Left kidney (tissue), 1 donor: ENCODE measurements at regions not wholly inside any gene's neighbourhood (a gene's known extent, or its start where the extent isn't known, plus 50 kb on each side); places are given as distances from the start of the nearest gene placed in this dataset.

Experiments
- DNase-seq: peaks from one replicate; pipeline ENCODE4 v3.0.0-alpha.2; 2013

DNA sequence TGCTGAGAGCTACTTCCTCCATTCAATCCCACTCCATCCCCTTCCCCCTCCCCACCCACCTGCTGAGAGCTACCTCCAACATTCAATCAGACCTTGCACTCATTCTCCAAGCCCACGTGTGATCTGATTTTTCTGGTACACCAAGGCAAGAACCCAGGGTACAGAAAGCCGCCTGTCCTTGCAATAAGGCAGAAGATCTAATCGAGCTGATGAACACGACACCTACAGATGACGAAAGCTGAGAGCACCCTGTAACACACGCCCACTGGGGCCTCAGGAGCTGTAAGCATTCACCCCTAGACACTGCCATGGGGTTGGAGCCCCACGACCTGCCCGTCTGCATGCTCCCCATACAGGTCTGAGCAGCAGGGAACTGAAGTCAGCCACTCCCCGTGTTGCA is 58.3 kb downstream of the TRIML1 start:
- DNase-seq: no peak

- no peak for DNase-seq
These were observed 59.9 kb downstream of the TRIML1 start for GRCh38 chr4:188198982-188199792.

DNA sequence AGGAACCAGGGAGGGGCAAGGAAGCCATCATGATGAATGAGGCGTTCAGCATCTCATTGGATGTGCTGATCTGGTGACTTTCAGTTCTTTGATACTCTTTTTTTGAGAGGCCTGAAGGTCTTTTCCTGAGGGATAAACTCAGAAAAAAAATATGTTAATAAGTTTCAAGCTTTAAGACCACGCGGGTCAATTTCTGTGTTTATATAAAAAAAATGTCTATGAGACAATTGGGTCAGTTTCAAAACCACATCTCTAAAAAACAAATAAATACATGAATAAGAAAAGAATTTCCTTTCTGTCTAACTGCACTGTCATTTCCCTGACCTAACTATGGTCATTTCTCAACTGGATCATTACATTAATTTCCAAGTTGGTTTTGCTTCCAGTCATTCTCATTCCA is 62.6 kb downstream of the TRIML1 start:
- DNase-seq: no peak

- DNase-seq: no peak
These were observed 67.5 kb downstream of the TRIML1 start for GRCh38 chr4:188206783-188207182.

GRCh38 chr4:188214861-188215260 is 75.6 kb downstream of the TRIML1 start:
- no peak for DNase-seq

- DNase-seq: no peak
These were observed 79.2 kb downstream of the TRIML1 start for GRCh38 chr4:188218392-188218791.

GRCh38 chr4:188220006-188220405 is 80.8 kb downstream of the TRIML1 start:
- no peak for DNase-seq

GRCh38 chr4:188221090-188221489 is 81.8 kb downstream of the TRIML1 start:
- no peak for DNase-seq

DNA sequence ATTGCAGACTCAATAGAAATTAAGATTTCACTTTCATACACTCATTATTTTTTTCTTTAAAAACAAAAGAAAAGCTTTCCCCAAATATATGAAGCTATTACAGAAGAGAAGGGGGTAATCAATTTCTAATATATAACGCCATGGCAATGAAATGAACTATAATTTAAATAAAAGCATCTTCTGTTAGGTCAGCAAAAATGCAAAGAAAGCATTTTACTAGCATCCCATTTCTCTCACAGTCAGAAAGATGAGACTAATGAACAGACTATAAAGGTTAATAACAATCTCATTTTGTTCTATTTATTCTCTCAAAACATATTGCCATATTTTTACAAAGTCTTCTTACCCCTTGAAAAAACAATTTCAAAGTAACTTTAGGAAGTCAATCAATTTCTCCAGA is 89.0 kb downstream of the TRIML1 start:
- no peak for DNase-seq

- no peak for DNase-seq
These were observed 93.2 kb downstream of the TRIML1 start for GRCh38 chr4:188232428-188232827.

- no peak for DNase-seq
These were observed 102.8 kb downstream of the TRIML1 start for GRCh38 chr4:188242041-188242440.

- DNase-seq: no peak
These were observed 106.4 kb downstream of the TRIML1 start for GRCh38 chr4:188245651-188246050.

DNA sequence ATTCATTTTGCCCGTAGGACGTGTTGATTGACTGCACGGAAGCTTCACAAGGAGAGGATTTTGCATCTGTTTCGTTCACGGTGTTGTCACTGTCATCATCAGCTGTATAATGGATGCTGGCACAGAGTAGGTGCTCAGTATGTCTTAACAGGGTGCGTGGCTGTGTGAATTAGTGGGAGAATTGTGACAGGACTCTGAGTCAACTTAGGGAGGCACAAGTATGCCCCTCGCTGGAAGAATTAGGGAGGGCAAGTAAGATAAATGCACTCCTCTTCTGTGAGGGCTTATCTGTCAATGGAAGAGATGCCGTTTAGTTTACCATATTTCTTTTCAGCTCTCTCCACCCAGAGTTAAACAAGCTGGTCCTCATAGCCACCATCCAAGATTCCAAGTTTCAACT is 107.2 kb downstream of the TRIML1 start:
- DNase-seq: no peak

- DNase-seq: no peak
These were observed 115.0 kb downstream of the TRIML1 start for GRCh38 chr4:188254211-188254610.

DNA sequence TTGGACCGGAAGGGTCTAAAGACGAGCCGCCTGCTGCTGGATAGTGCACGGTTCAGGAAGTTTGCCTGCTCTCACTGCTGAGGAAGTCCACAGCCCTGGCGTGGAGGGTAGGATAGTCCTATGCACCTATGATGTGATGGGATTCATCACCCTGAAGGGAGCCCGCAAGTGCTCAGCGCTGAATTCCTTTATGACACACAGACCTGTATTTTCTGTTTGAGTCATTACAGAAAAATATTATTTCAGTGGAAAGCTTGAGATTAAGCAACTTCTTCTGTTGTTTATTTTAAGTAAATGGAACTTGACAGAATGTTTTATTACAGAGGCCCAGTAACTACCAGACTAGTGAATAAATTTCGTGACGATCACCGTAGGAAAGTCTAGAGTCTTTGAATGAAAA is 123.2 kb downstream of the TRIML1 start:
- DNase-seq: no peak

- DNase-seq: no peak
These were observed 124.1 kb downstream of the TRIML1 start for GRCh38 chr4:188263321-188263720.

DNA sequence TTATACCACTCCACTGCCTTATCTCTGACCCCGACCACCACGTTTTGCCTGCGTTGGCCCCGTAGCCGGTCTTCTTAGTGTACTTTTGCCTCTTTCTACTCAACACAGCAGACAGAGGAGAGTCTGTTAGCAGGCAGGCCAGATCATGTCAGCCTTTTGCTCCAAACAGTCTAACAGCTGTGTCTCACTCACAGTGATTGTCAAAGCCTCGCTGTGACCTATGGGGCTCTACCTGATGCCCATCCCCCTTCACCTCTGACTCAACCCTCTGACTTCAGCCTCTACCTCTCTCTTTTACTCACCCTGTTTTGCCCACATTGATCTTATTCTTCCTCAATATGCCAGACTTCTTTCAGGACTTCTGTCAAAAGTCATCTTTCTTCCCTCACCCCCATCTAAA is 127.1 kb downstream of the TRIML1 start:
- DNase-seq: no peak

DNA sequence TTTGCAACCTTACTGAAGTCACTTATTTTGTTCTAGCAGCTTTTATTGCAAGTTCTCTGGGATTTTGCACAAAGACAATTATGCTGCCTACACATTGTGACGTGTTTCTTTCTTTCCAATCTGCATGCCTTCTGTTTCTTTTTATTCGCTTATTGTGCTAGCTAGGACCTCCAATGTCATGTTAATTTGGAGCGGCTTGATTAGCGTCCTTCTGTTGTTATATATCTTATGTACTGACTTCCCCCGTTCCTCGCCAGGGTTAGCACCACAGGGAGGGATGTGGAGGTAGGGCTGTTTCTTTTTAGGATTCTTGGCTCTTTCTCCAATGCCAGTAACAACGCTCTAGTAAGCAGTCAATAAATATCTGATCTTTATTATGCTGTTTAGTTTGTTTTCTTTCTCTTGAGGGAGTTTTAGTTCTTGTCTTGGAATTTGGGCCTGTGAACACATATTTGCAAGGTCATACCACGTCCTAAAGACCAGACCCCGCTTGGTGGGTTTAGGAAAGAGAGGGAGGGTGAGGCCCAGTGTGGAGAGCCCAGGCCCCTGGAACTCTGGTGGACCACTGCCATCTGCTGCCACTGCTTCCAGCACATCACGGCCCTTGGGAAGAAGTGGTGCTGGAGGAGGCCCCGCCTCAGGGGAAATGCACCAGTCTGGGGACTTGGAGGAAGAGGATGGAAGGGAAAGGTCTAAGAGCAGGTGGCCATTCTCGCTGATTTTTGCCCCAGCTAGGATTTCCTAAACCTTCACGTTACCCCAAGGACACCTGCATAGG is 129.1 kb downstream of the TRIML1 start:
- no peak for DNase-seq

- no peak for DNase-seq
These were observed 131.2 kb downstream of the TRIML1 start for GRCh38 chr4:188270273-188271069.

- no peak for DNase-seq
These were observed 136.4 kb downstream of the TRIML1 start for GRCh38 chr4:188275686-188276085.

DNA sequence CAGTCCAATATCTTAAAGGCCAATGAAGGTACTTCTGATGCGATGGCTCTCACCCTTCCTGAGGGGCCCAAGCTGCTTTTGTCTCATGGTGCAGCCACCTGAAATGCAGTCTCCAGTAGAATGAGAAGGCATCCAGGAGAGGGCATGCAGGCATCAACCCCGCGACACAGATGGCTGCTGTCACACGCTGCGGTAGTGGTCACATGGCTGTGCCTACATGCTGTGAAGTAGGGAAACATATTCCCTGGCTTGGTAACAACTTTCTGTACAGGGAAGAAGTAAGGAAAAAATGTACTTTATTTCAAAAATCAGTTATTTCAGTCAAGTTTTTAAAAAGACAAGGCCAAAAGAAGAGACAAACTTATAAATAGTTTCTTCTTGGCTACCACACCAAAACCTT is 139.9 kb downstream of the TRIML1 start:
- DNase-seq: no peak

DNA sequence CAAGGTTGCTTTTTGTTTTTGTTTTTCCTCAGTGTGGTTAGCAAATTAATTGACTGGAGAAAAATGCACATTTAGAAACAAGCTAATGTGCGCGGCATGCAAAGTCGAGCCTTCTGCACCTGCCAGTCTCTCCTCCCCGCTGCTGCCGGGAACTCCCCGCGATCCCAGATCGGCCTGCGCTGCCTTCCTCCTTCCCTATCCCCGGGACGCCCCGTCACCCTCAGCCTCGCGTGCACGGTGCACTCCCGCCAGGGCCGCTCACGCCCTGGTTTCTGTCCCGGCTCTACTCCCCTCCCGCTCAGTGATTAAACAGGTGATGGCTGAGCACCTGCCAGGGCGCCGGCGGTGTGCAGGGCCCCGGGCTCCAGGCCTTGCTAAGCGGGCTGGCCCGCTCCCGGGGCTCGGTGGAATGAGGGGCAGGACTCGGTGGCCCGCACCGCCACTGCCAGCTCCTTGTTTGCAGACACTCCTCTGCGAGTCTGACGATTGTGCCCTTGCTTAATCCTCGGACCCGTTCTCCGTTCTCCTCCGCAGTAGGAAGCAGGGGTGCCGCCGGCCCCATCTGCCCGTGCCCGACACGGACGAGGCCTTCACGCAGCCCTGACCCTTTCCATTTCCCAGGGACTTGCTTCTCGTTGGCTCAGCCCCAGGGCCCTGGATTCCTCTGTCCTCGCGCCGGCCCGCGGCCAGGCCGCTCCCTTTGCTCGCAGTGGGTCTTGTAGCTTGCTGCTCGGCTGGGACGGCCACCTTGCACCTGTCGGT is 143.4 kb downstream of the TRIML1 start:
- peak; percentile 41 for DNase-seq
